OCI-LY3 (cell line): ENCODE measurements at regions not wholly inside any gene's neighbourhood (a gene's known extent, or its start where the extent isn't known, plus 50 kb on each side); places are given as distances from the start of the nearest gene placed in this dataset.
A peak's percentile ranks its signal among the peaks of the same experiment; 100 is the strongest.

Experiments used
- H2AFZ ChIP-seq: fragments of 200-600, 300-600 bp; shearing (Covaris generic); 2 replicates; pipeline ENCODE4 v1.6.0; 2014; ENCODE audit warnings: antibody characterized with exemption, low read depth, low read length
- H3K27ac ChIP-seq: fragments of 200-600, 300-600 bp; sonication (generic); 2 replicates; pipeline ENCODE4 v1.5.1; 2014; ENCODE audit warnings: mild to moderate bottlenecking, low read length, moderate library complexity, mixed read lengths
- H3K27me3 ChIP-seq: fragments of 200-600, 300-600 bp; sonication (generic); 2 replicates; pipeline ENCODE4 v1.6.1; 2014; ENCODE audit warnings: low read depth, low read length, mixed read lengths
- H3K36me3 ChIP-seq: fragments of 200-600, 300-600 bp; sonication (generic); replicated peaks from 2 replicates; pipeline ENCODE3; 2014; ENCODE audit warnings: low read depth, low read length, mixed read lengths
- H3K4me1 ChIP-seq: fragments of 300-600, 200-600 bp; sonication (generic); 2 replicates; pipeline ENCODE4 v1.6.1; 2014; ENCODE audit warnings: low read length, mixed read lengths
- H3K4me2 ChIP-seq: fragments of 200-600, 300-600 bp; sonication (generic); 2 replicates; pipeline ENCODE4 v1.6.1; 2014; ENCODE audit warnings: low read length, mixed read lengths
- H3K4me3 ChIP-seq: fragments of 300-600, 200-600 bp; sonication (generic); 2 replicates; pipeline ENCODE4 v1.5.1; 2014; ENCODE audit warnings: antibody characterized with exemption, mild to moderate bottlenecking, low read length, moderate library complexity
- H3K79me2 ChIP-seq: fragments of 300-600, 200-600 bp; shearing (Covaris generic); 2 replicates; pipeline ENCODE4 v1.6.1; 2014; ENCODE audit warnings: mild to moderate bottlenecking, low read length, mixed read lengths
- H3K9ac ChIP-seq: fragments of 300-600, 200-600 bp; shearing (Covaris generic); 2 replicates; pipeline ENCODE4 v1.6.0; 2014; ENCODE audit warnings: mild to moderate bottlenecking, low read length, moderate library complexity
- H3K9me3 ChIP-seq: fragments of 200-600, 300-600 bp; shearing (Covaris generic); 2 replicates; pipeline ENCODE4 v1.6.1; 2014; ENCODE audit warnings: low read length, mixed read lengths; ENCODE audit not compliant: insufficient read depth
- H4K20me1 ChIP-seq: fragments of 200-600, 300-600 bp; sonication (generic); 2 replicates; pipeline ENCODE4 v1.6.1; 2016; ENCODE audit warnings: low read length, mixed read lengths; ENCODE audit not compliant: insufficient read depth
- CTCF ChIP-seq: fragments of 200-600, 300-600 bp; sonication (generic); IDR thresholded peaks from 2 replicates; pipeline ENCODE4 v1.5.1; 2014; ENCODE audit warnings: antibody characterized with exemption, low read length, low read depth
- EZH2phosphoT487 ChIP-seq: fragments of 200-600 bp; shearing (Covaris generic); IDR thresholded peaks from 2 replicates; pipeline ENCODE4 v1.6.1; 2018; ENCODE audit warnings: antibody characterized with exemption, mixed run types, low read depth

- H3K27me3 ChIP-seq: no peaks in the 10 kb centered on the region
- no peaks in the 10 kb centered on the region for H3K79me2 ChIP-seq
- peak overlapping the region; percentile 9; the same call in 1 of the 2 replicates for H2AFZ ChIP-seq
- no peak overlapping the region for H3K27ac ChIP-seq
- no peak overlapping the region for H3K9ac ChIP-seq
- no peaks in the 10 kb centered on the region for H3K36me3 ChIP-seq
- H3K9me3 ChIP-seq: no peaks in the 10 kb centered on the region
- no peaks in the 10 kb centered on the region for H4K20me1 ChIP-seq
- no peak overlapping the region for H3K4me3 ChIP-seq
- H3K4me2 ChIP-seq: 0 out of 2 replicates have a peak overlapping the region, but pooled peaks have one; percentile 6
- H3K4me1 ChIP-seq: no peaks in the 10 kb centered on the region
- TF ChIP-seq CTCF: peak; percentile 36
- no peak for TF ChIP-seq EZH2phosphoT487
Measured at GRCh38 chr2:80852808-80853139, 548.2 kb upstream of the LRRTM1 start.

GRCh38 chr2:80852079-80852807, 547.7 kb upstream of the LRRTM1 start:
- Histone ChIP-seq H3K9me3 (no peaks in the 10 kb centered on the region), H3K4me2 (0 out of 2 replicates have a peak overlapping the region, but pooled peaks have one; percentile 6), H4K20me1 (no peaks in the 10 kb centered on the region), H3K9ac (no peak overlapping the region), H3K27me3 (no peaks in the 10 kb centered on the region), H3K4me3 (no peak overlapping the region), H3K36me3 (no peaks in the 10 kb centered on the region), H3K4me1 (no peaks in the 10 kb centered on the region), H3K79me2 (no peaks in the 10 kb centered on the region), H3K27ac (no peak overlapping the region), H2AFZ (peak overlapping the region; percentile 9; the same call in 1 of the 2 replicates)
- peak; percentile 26 for TF ChIP-seq CTCF
- no peak for TF ChIP-seq EZH2phosphoT487

- no peak overlapping the region for H2AFZ ChIP-seq
Measured at GRCh38 chr2:80830891-80831290, 526.3 kb upstream of the LRRTM1 start.

GRCh38 chr2:80822999-80823398, 518.4 kb upstream of the LRRTM1 start:
- Histone ChIP-seq H3K4me3 (no peak overlapping the region), H3K36me3 (no peaks in the 10 kb centered on the region), H2AFZ (no peak overlapping the region), H3K4me2 (no peak overlapping the region), H3K27ac (no peak overlapping the region), H4K20me1 (no peaks in the 10 kb centered on the region), H3K4me1 (no peaks in the 10 kb centered on the region), H3K9me3 (no peaks in the 10 kb centered on the region), H3K79me2 (no peaks in the 10 kb centered on the region), H3K9ac (no peak overlapping the region), H3K27me3 (no peaks in the 10 kb centered on the region)
- TF ChIP-seq EZH2phosphoT487: no peak
- no peak for TF ChIP-seq CTCF

More at GRCh38 chr2:80830891-80831290, 526.3 kb upstream of the LRRTM1 start:
- Histone ChIP-seq H3K9ac (no peak overlapping the region), H3K4me2 (no peak overlapping the region), H4K20me1 (no peaks in the 10 kb centered on the region), H3K79me2 (no peaks in the 10 kb centered on the region), H3K9me3 (no peaks in the 10 kb centered on the region), H3K4me1 (peaks cover 10% of the 10 kb centered on the region), H3K27ac (no peak overlapping the region), H3K36me3 (no peaks in the 10 kb centered on the region), H3K4me3 (no peak overlapping the region), H3K27me3 (no peaks in the 10 kb centered on the region)
- TF ChIP-seq EZH2phosphoT487 (no peak), CTCF (no peak)
